ENCODE measurements at regions not wholly inside any gene's neighbourhood (a gene's known extent, or its start where the extent isn't known, plus 50 kb on each side); places are given as distances from the start of the nearest gene placed in this dataset.

DNA sequence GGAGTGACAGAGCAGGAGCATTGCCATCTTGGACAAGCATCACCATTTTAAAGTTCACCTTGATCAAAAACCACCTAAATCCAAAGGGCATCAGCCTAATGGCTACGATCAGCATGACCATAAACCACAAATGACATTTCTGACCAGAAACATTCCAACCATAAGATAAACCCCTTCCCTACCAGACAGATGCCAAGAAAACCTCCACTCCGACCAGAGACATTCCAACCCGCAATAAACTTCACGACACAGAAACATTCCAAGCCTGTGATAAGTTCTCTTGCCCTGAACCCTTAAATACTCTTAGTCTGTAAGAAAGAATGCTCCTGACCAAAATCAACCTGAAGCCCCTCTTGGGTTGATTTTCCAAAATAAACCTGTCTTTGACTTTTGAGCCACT, 606.9 kb downstream of the POM121L12 start:
- ATAC-seq, result no peak
- Histone ChIP-seq H3K36me3 (ENCODE audit: control insufficient read depth in 2 of 2, insufficient read depth in 2 of 2, low read length in 1 of 2) (no peaks in the 10 kb centered on the region), H4K20me1 (ENCODE audit: control insufficient read depth, insufficient read depth) (no peaks in the 10 kb centered on the region), H3K79me2 (ENCODE audit: control insufficient read depth, insufficient read depth, low read length) (no peaks in the 10 kb centered on the region), H3K4me2 (ENCODE audit: control insufficient read depth, insufficient read depth) (no peak overlapping the region), H3K4me3 (no peak overlapping the region), H3K9me3 (replicated peaks; ENCODE audit: control insufficient read depth, insufficient read depth, low read length) (no peaks in the 10 kb centered on the region), H3K27ac (ENCODE audit: control insufficient read depth, insufficient read depth) (no peak overlapping the region), H3K9ac (ENCODE audit: control insufficient read depth, insufficient read depth, low read length) (no peak overlapping the region), H2AFZ (ENCODE audit: control insufficient read depth, low read depth, low read length) (no peak overlapping the region), H3K4me1 (ENCODE audit: control insufficient read depth, insufficient read depth, low read length) (no peaks in the 10 kb centered on the region), H3K27me3 (replicated peaks in 1 of 2; ENCODE audit: control insufficient read depth in 2 of 2, insufficient read depth in 2 of 2, low read length in 1 of 2) (no peaks in the 10 kb centered on the region)
- ChIA-PET RAD21 (ENCODE audit: unreplicated experiment) (no interaction called here), SMC1A (ENCODE audit: uncharacterized antibody, unreplicated experiment) (no interaction called here), POLR2A (no interaction called here), CTCF (no interaction called here)
- no peak for FAIRE-seq
- intact Hi-C loops (cut with micrococcal nuclease; ENCODE audit: unreplicated experiment) (no loop called here), in situ Hi-C loops (cut with MboI) (no loop called here)
- TF ChIP-seq, protein P1, sequence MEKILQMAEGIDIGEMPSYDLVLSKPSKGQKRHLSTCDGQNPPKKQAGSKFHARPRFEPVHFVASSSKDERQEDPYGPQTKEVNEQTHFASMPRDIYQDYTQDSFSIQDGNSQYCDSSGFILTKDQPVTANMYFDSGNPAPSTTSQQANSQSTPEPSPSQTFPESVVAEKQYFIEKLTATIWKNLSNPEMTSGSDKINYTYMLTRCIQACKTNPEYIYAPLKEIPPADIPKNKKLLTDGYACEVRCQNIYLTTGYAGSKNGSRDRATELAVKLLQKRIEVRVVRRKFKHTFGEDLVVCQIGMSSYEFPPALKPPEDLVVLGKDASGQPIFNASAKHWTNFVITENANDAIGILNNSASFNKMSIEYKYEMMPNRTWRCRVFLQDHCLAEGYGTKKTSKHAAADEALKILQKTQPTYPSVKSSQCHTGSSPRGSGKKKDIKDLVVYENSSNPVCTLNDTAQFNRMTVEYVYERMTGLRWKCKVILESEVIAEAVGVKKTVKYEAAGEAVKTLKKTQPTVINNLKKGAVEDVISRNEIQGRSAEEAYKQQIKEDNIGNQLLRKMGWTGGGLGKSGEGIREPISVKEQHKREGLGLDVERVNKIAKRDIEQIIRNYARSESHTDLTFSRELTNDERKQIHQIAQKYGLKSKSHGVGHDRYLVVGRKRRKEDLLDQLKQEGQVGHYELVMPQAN (conservative IDR thresholded peaks at IDR 0.05), result no peak
- TF ChIP-seq NR2C1 (IDR thresholded peaks at IDR 0.05), result no peak
- TF ChIP-seq DPF2 (IDR thresholded peaks at IDR 0.05), result no peak
- TF ChIP-seq E2F4 (IDR thresholded peaks at IDR 0.05; ENCODE audit: low read depth, low read length), result no peak
- TF ChIP-seq, protein P2, sequence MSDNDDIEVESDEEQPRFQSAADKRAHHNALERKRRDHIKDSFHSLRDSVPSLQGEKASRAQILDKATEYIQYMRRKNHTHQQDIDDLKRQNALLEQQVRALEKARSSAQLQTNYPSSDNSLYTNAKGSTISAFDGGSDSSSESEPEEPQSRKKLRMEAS (IDR thresholded peaks at IDR 0.05; ENCODE audit: low read depth, low read length), result no peak
- no peak for TF ChIP-seq SMAD1 (IDR thresholded peaks at IDR 0.05; ENCODE audit: low read depth, partially characterized antibody)
- TF ChIP-seq TAF1 (IDR thresholded peaks at IDR 0.05; ENCODE audit: borderline replicate concordance, low read depth, low read length), result no peak
- TF ChIP-seq, protein P3, sequence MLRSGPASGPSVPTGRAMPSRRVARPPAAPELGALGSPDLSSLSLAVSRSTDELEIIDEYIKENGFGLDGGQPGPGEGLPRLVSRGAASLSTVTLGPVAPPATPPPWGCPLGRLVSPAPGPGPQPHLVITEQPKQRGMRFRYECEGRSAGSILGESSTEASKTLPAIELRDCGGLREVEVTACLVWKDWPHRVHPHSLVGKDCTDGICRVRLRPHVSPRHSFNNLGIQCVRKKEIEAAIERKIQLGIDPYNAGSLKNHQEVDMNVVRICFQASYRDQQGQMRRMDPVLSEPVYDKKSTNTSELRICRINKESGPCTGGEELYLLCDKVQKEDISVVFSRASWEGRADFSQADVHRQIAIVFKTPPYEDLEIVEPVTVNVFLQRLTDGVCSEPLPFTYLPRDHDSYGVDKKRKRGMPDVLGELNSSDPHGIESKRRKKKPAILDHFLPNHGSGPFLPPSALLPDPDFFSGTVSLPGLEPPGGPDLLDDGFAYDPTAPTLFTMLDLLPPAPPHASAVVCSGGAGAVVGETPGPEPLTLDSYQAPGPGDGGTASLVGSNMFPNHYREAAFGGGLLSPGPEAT (IDR thresholded peaks at IDR 0.05; ENCODE audit: low read depth), result no peak
- TF ChIP-seq HDGF (IDR thresholded peaks at IDR 0.05), result no peak
- no peak for TF ChIP-seq ZBED1 (IDR thresholded peaks at IDR 0.05; ENCODE audit: borderline replicate concordance)
- BruUV-seq (replicated peaks), result no TSS peak
- DNase-seq (ENCODE audit: low read depth, low spot score), result no peak
- 8% methylated on average over 4 of the region's 4 CpGs for WGBS (ENCODE audit: insufficient coverage, insufficient replicate concordance, low lambda C conversion rate, missing lambda C conversion rate)

Measured in GM12878 (cell line).